GM12872 (cell line): ENCODE measurements at regions not wholly inside any gene's neighbourhood (a gene's known extent, or its start where the extent isn't known, plus 50 kb on each side); places are given as distances from the start of the nearest gene placed in this dataset.

Source experiments
- TF ChIP-seq, protein P1 (sequence below): IDR thresholded peaks from 3 replicates; pipeline ENCODE4 v1.5.1; 2011; ENCODE audit warnings: low read depth, mild to moderate bottlenecking, low read length, moderate library complexity; ENCODE audit not compliant: insufficient read depth

GRCh38 chr2:120442923-120443571, 97.1 kb downstream of the INHBB start:
- TF ChIP-seq, protein P1, sequence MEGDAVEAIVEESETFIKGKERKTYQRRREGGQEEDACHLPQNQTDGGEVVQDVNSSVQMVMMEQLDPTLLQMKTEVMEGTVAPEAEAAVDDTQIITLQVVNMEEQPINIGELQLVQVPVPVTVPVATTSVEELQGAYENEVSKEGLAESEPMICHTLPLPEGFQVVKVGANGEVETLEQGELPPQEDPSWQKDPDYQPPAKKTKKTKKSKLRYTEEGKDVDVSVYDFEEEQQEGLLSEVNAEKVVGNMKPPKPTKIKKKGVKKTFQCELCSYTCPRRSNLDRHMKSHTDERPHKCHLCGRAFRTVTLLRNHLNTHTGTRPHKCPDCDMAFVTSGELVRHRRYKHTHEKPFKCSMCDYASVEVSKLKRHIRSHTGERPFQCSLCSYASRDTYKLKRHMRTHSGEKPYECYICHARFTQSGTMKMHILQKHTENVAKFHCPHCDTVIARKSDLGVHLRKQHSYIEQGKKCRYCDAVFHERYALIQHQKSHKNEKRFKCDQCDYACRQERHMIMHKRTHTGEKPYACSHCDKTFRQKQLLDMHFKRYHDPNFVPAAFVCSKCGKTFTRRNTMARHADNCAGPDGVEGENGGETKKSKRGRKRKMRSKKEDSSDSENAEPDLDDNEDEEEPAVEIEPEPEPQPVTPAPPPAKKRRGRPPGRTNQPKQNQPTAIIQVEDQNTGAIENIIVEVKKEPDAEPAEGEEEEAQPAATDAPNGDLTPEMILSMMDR = no peak

GRCh38 chr2:120443946-120444345, 98.0 kb downstream of the INHBB start:
- TF ChIP-seq, protein P1 = no peak

DNA sequence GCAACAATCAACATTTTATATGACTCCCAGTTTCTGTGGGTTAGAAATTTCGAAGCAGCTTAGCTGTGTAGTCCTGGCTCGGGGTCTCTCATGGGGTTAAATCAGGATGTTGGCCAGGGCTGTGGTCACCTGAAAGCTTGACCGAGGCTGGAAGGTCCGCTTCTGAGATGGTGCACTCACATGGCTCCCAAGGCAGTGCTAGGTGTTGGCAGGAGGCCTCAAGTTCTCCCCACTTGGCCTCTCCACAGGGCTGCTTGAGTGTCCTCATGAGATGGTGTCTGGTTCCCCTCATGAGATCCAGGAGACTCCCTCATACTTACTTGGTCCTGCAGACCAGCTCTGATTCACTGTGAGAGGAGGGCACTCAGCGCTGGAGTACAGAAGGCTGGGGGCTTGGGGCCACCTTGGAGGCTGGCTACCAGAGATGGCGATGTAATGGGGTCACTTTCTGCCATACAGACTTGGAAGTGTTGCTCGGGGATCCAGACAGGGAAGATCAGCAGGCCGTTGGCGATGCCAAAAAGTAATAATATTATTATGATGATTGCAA, 98.8 kb downstream of the INHBB start:
- TF ChIP-seq, protein P1 = no peak

- TF ChIP-seq, protein P1 = no peak
Observed at GRCh38 chr2:120445449-120446143, 99.7 kb downstream of the INHBB start.

DNA sequence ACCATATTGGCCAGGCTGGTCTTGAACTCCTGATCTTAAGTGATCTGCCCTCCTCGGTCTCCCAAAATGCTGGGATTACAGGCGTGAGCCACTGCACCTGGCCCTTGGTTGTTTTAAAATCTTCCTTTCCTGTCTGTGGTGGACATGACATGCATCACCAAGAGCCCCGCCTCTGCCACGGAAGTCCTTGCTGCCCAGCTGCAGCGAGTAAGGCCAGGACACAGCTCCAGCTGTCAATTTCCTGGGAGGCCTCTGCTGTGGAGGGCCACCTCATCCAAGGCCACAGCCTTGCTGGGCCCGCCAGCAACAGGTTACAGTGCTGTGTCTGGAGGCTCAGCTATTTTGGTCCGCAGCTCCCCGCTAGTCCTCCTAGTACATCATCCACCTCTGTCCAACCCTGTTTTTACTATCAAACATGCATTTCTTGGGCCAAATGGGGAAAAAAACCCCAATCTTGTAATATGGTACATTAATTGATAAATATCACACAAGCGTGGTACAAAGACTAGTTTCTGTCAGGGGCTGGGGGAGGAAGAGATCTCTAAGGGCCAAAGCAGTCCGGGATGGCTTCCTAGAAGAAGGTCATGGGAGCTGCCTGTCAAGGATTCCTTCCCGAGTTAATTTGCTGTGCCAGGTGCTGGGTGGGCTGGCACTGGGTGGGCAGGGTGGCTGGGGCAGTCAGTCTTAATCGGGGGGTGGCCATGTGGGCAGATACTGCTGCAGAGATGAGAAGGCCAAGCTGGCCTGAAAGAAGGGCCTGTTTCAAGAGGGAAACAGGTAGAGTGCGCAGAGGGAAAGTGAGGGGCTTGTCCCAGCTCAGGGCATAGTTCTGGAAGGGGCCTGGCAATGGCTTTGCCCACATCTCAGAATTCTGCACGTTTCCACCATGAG, 100.5 kb downstream of the INHBB start:
- TF ChIP-seq, protein P1 = no peak

- TF ChIP-seq, protein P1 = no peak
Observed at GRCh38 chr2:120447127-120447785, 101.3 kb downstream of the INHBB start.
